ENCODE measurements at regions not wholly inside any gene's neighbourhood (a gene's known extent, or its start where the extent isn't known, plus 50 kb on each side); places are given as distances from the start of the nearest gene placed in this dataset.

- DNase-seq = no peak
Observed at GRCh38 chr1:30511991-30512913, 211.1 kb downstream of the MATN1 start.

DNA sequence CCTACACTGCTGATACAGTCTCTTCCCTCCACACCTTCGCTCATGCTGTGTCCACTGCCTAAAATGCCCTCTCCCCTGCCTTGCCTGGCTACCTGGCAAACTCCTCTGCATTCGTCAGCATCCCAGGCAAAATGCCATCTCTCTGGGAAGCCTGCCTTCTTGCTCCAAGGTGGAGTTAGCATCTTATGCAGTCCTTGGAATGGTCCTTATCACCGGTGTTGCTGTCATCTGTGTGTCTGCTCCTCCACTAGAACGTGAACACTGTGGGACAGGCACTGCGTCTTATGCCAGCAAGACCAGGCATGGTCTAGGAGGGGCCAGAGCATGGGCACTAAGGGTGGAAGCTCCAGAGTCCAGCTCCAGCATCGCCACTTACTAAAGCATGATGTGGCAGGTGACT is 211.8 kb downstream of the MATN1 start:
- no peak for DNase-seq

GRCh38 chr1:30511106-30511505 is 212.3 kb downstream of the MATN1 start:
- DNase-seq = no peak

- no peak for DNase-seq
Observed at GRCh38 chr1:30509670-30510069, 213.7 kb downstream of the MATN1 start.

GRCh38 chr1:30508611-30509010 is 214.8 kb downstream of the MATN1 start:
- no peak for DNase-seq

DNA sequence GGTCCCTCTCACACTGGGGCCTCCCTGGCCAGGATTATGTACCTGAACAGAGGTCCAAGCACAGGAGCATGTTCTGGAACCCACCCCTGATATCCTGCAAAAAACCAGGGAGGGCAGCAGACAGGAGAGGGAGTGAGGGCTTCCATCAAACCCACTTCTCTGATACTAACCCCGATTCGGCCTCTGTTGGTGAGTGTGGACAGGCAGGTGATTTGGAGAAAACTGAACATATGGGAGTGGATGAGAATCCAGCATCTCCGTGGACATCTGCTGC is 215.3 kb downstream of the MATN1 start:
- no peak for DNase-seq

- DNase-seq = no peak
Observed at GRCh38 chr1:30507401-30508174, 215.8 kb downstream of the MATN1 start.

GRCh38 chr1:30507016-30507312 is 216.4 kb downstream of the MATN1 start:
- DNase-seq = no peak

DNA sequence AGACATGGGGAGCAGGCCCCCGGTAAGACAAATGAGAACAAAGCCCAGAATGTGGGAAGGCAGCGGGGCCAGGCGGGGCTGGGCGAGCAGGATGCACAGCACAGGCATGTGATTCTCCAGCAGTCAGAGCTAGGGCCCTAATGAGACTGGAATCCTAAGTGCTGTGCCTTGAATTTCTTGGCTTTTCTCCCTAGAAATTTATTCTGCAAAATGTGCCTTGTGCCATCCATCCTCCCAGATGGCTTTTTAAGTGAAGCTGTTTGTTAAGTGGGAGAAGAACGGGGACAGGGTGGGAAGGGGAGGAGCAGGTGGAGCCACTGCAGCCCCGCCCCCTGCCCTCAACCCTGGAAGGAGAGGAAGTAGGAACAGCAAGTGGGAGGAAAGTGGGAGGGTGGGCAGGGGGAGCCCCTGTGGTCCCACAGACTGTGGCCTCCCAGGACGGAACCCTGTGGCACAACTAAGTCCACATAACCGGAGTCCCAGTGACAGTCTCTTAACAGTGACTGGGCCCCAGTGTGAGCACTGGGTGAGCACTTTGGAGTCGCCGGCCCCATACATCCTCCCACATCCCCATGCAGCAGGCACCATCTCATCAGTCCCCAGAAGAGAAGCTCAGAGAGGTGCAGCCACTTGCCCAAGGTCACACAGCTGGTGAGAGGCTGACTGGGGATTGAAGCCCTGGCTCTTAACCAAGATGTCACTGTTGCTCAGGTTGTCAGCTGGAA is 216.9 kb downstream of the MATN1 start:
- DNase-seq = no peak

- no peak for DNase-seq
Observed at GRCh38 chr1:30505853-30506252, 217.5 kb downstream of the MATN1 start.

DNA sequence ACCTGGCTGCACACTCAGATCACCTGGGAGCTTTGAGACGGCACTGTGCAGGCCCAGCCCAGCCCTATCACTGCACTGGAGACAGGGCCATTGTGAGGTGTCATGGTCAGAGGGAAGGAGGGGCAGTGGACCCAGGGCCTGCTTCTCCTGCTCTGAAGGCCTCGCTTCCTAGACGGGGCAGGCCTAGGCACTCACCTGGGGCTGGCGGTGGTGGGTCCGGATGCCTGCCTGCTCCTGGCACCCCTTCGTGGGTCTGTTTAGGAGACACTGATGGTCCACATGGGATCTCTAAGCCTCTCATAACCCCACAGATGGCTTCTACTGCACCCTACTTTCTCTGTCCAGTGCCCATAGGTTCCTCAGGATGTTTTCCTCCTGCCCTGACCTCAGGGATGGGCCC is 230.9 kb downstream of the MATN1 start:
- DNase-seq = no peak

DNA sequence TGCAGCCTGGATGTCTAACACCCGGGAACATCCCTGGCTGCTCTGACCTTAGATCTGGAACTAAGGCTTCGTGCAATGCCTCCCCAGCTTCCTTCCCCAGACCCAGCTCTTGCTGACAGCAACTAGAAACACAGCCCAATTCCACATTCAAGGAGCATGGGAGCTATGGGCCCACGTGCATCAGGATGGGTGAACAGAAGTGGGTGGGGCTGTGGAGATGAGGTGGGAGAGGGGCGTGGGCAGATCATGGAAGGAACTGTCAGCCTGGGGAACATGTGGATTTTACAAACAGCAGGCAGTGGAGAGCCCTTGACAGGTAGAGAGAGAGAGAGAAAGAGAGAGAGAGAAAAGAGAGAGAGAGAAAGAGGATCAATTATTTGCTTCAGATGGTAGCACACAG is 231.6 kb downstream of the MATN1 start:
- DNase-seq = no peak

DNA sequence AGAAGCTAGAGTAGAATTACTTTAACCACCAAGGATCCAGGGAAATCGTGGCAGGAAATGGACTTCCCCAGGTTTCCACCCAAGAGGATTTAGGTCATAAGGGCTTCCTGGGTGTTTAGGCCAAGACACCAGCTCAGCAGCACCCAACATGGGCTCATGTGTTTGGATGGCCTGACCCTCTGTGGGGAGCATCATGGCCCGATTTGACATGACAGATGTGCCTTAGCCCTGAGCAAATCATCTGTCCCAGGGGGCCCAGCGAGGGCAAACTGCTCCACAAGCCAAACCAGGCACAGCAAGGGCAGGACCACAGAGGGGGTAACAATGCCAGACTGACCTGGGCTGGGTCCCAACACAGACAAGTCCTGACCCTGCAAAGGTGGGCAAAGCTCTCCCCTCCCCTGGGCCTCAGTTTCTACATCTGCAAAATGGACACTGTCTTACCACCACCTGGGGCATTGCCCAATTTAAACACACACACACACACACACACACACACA is 232.8 kb downstream of the MATN1 start:
- no peak for DNase-seq

DNA sequence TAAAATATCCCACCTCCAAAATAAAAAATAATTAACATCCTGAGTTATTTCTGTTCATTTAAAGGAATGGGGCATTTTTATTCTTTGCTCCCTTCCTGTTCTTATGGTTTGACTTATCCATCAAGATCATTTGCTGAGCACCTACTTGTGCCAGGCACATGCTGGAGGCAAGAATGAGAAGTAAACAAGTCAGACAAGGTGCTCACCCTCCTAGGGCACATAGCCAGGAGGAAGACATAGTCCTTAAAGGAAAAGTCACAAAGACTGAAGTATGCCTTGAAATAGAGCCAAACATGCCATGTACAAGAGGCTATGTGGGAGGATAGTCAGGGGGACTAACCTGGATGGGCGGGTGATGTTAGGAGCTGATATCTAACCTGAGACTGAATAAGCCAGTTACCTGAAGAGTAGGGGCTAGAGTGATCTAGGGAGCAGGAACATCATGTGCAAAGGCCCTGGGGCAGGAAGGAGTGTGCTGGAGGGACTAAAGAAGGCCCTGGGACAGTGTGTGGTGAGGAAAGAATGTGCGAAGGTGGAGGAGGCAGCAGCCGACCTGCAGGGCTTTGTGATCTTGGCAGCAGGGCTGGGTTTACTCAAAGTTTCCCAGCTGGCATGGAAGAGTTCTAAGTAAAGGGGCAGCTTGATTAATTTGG is 233.5 kb downstream of the MATN1 start:
- DNase-seq = no peak

DNA sequence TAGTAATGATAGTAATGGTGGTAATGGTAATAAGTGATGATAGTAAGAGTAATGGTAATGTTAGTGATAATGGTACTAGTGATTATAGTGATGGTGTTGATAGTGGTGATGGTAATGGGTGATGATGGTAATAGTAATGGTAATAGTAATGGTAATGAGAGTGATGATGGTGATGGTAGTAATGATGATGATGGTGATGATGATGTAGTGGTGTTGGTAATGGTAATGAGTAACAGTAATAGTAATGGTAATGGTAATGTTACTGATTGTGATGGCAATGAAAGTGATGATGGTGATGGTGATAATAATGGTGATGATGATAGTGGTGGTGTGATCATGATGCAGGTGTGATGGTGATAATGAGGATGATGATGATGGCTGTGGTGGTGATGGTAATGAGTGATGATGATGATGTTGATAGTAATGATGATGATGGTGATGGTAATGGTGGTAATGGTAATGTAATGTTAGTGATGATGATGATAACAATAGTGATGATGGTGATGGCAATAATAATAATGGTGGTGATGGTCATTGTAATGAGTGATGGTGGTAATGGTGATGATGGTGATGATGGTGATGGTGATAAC is 235.0 kb downstream of the MATN1 start:
- no peak for DNase-seq

DNA sequence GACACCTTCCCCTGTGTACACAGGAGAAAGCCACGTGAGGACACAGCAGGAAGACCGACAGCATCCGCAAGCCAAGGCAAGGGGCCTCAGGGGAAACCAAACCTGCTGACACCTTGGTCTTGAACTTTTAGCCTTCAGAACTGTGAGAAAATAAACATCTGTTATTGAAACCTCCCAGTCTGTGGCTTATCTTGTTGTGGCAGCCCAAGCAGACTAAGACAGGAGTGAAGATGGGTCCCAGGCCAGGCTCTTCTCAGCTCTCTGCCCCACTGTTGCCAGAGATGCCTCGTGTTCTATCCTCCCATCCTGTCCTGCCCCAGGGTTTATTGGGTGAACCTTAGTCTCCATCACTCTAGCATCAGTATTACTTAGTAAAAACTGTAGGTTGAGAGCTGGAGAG is 236.3 kb downstream of the MATN1 start:
- DNase-seq = no peak

DNA sequence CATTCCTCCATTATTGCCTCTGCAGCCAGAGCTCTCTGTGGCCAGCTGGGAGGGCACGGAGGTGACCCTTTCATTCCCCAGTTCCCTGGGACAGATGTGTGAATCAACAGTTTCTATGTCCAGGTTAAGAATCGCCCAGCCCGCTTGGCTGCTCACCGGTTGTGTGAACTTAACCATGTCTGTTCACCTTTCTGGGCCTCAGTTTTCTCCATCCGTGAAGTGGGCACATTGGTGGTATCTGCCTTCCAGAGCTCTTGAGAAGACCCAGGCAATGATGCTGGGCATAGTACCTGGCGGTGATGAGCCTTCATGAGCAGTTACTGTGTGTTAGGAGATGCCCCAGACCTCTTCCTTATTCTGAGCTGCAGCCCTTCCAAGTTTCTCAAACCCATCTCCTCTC is 238.3 kb downstream of the MATN1 start:
- no peak for DNase-seq

- DNase-seq = no peak
Observed at GRCh38 chr1:30484668-30485067, 238.7 kb downstream of the MATN1 start.

DNA sequence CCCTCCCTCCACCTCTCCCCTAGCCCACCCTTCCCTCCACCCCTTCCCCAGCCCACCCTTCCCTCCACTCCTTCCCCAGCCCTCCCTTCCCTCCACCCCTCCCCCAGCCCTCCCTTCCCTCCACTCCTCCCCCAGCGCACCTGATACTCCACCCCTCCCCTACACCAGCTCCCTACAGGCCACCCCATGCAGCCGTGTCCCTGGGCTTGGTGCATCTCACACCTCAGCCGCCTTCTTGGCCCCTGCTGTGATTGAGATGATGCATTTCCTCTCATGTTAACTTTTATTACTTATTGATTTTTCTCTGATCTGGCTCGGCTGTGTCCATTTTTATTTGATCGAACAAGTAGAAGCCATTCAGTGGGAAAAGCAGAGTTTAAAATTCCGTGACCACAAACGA is 243.8 kb downstream of the MATN1 start:
- DNase-seq = no peak

DNA sequence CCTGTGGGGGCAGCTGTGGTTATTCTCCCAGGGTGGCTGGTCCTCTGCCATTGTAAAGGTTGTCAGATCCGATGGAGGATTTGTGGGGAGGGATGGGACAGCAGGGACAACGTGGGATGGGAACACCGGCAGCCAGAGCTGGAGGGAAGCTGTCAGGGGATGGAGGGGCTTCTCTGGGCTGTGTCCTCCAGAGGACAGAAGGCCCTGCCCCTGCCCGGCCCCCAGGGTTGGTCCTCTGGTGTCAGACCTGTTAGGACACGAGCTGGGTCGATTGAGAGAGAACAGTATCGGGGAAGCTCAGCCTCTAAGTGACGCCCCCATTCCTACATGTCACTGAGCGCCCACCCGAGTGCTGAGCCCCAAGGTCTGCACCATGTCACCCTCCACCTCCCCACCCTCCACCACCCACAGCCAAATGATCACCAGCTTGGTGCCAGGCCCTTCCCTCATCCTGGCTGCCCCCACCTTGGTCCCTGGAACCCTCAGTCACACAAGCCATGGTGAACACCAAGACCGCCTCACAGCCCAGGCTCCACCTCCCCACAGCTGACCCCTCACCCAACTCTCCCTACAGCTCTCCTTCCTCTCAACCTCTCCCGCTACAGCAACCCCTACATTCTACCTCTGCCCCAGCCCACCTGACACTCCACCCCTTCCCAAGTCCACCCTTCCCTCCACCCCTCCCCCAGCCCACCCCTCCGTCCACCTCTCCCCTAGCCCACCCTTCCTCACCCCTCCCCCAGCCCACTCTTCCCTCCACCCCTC is 244.4 kb downstream of the MATN1 start:
- DNase-seq = no peak

- DNase-seq = no peak
Observed at GRCh38 chr1:30478283-30478682, 245.1 kb downstream of the MATN1 start.

DNA sequence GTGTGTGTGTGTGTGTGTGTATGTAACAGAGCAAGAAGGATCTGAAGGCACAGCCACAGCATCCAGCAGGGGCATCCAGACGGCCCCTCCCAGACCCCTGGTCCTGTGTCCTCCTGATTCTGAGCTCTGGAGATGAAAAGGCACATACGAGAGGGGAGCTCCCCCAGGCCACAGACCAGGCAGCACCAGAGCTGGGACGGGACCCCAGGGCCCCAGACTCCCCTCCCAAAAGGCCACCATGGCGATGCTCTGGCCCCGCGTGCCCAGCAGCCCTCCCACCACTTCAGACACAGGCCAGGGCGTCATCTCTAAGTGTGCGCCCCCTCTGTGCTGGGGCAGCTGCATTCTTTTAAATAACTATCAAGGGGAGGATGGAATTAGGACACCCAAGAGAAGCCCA is 245.8 kb downstream of the MATN1 start:
- no peak for DNase-seq

All from NCI-H1048 (cell line).